Peyer's patch (tissue), 4 donors: ENCODE measurements at regions not wholly inside any gene's neighbourhood (a gene's known extent, or its start where the extent isn't known, plus 50 kb on each side); places are given as distances from the start of the nearest gene placed in this dataset.

Source experiments
- DNase-seq, 3 donors: peaks; one replicate each; pipeline ENCODE4 v3.0.0-alpha.2; 2017 to 2019
- H3K27ac ChIP-seq, 4 donors: fragments of 200-600 bp; sonication (generic); one replicate each; pipeline ENCODE4 v1.5.1; 2016 to 2019
- H3K27me3 ChIP-seq, 2 donors: fragments of 200-600 bp; sonication (generic); one replicate each; pipeline ENCODE4 v1.5.1; 2019
- H3K36me3 ChIP-seq, 3 donors: fragments of 200-600 bp; sonication (generic); one replicate each; pipeline ENCODE4 v1.5.1; 2016 to 2019
- H3K4me1 ChIP-seq, 4 donors: fragments of 200-600 bp; sonication (generic); one replicate each; pipeline ENCODE4 v1.5.1; 2016 to 2019
- H3K4me3 ChIP-seq, 4 donors: fragments of 200-600 bp; sonication (generic); 1 replicate in 3 of 4; 2 replicates in 1 of 4; pipeline ENCODE4 v1.5.1; 2016 to 2019; ENCODE audit warnings: mild to moderate bottlenecking in 1 of 4
- H3K9me3 ChIP-seq, 4 donors: fragments of 200-600 bp; sonication (generic); one replicate each; pipeline ENCODE4 v1.5.1; 2016 to 2019; ENCODE audit warnings: mild to moderate bottlenecking in 1 of 4
- POLR2A ChIP-seq, 2 donors: fragments of 450-650 bp; IDR thresholded peaks; one replicate each; pipeline ENCODE4 v1.5.1; 2017; ENCODE audit warnings: antibody characterized with exemption in 2 of 2, mild to moderate bottlenecking in 2 of 2, moderate library complexity in 2 of 2
- TF ChIP-seq, protein P1 (sequence below), 6 experiments: fragments of 450-650 bp in 4 of 6; fragments of 200-600 bp in 2 of 6; sonication (generic) in 1 of 6; IDR thresholded peaks; one replicate each; pipeline ENCODE4 v1.5.1; 2017 to 2019; ENCODE audit warnings: antibody characterized with exemption in 6 of 6, mild to moderate bottlenecking in 3 of 6, moderate library complexity in 1 of 6

DNA sequence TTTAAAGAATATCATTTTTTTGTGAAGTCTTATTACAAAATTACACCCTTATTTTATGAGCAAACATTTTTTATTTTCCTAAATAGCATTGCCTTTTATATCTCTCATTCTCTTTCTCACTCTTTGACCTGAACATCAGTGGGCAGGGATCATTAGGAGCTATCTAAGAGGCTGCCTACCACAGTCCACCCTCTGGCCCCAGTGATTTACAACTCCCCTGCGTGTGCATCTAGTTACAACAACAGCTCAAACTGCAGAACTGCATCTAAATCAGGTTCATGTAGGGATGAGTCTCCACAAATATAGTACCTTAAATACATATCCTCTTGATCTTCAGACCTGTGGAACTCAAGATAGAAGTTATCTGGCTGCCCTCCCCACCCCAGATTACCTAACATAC is 172.4 kb upstream of the CXCR4 start:
- Histone ChIP-seq H3K4me1 (no peaks in the 10 kb centered on the region), H3K27me3 (no peaks in the 10 kb centered on the region), H3K4me3 (no peak overlapping the region), H3K27ac (no peak overlapping the region), H3K9me3 (no peaks in the 10 kb centered on the region), H3K36me3 (no peaks in the 10 kb centered on the region)
- no peak for TF ChIP-seq POLR2A (IDR thresholded peaks at IDR 0.05)
- TF ChIP-seq, protein P1, sequence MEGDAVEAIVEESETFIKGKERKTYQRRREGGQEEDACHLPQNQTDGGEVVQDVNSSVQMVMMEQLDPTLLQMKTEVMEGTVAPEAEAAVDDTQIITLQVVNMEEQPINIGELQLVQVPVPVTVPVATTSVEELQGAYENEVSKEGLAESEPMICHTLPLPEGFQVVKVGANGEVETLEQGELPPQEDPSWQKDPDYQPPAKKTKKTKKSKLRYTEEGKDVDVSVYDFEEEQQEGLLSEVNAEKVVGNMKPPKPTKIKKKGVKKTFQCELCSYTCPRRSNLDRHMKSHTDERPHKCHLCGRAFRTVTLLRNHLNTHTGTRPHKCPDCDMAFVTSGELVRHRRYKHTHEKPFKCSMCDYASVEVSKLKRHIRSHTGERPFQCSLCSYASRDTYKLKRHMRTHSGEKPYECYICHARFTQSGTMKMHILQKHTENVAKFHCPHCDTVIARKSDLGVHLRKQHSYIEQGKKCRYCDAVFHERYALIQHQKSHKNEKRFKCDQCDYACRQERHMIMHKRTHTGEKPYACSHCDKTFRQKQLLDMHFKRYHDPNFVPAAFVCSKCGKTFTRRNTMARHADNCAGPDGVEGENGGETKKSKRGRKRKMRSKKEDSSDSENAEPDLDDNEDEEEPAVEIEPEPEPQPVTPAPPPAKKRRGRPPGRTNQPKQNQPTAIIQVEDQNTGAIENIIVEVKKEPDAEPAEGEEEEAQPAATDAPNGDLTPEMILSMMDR (IDR thresholded peaks at IDR 0.05) = no peak
- no peak for DNase-seq

DNA sequence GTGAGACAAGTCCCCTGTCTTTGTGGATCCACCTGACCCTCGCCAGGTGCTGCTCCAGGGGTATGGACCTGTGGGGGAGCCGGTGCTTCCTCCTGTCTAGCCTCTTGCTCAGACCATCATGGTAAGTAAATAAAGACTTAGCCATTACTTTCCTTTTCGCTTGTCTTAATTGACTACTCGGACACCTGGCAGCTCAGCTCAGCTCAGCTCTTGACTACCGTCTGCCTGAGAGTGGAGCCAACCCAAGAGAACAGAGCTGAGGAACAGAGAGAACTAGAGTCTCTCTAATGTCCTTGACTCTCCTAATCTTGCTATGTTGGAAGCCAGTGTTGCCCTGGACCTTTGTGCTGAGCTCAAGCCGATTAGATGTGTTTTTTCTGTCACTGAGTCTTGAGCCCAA is 170.3 kb upstream of the CXCR4 start:
- Histone ChIP-seq H3K27me3 (no peaks in the 10 kb centered on the region), H3K9me3 (no peaks in the 10 kb centered on the region), H3K4me3 (no peak overlapping the region), H3K36me3 (no peaks in the 10 kb centered on the region), H3K4me1 (peaks cover 0 to 6% (median 0%) of the 10 kb centered on the region in 4 donors), H3K27ac (no peak overlapping the region)
- DNase-seq = no peak
- TF ChIP-seq, protein P1 (IDR thresholded peaks at IDR 0.05) = no peak
- TF ChIP-seq POLR2A (IDR thresholded peaks at IDR 0.05) = no peak

DNA sequence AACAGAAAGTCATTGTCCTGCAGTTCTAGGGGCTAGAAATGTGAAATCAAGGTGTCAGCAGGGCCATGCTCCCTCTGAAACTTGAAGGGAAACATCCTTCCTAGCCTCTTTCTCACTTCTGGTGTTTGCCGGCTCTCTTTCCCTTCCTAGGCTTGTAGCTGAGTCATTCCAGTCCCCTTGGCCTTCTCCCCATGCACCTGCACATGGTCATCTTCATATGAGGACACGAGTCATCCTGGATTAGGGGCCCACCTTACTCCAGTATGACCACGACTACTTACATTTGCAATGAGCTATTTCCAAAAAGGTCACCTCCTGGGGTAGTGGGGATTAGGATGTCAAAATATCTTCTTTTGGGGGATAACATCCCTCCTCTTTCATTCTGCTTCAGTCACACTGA is 168.5 kb upstream of the CXCR4 start:
- Histone ChIP-seq H3K27ac (no peak overlapping the region), H3K9me3 (no peaks in the 10 kb centered on the region), H3K27me3 (no peaks in the 10 kb centered on the region), H3K4me1 (peaks cover 0 to 6% (median 0%) of the 10 kb centered on the region in 4 donors), H3K36me3 (no peaks in the 10 kb centered on the region), H3K4me3 (no peak overlapping the region)
- no peak for DNase-seq
- TF ChIP-seq, protein P1 (IDR thresholded peaks at IDR 0.05) = no peak
- TF ChIP-seq POLR2A (IDR thresholded peaks at IDR 0.05) = no peak

DNA sequence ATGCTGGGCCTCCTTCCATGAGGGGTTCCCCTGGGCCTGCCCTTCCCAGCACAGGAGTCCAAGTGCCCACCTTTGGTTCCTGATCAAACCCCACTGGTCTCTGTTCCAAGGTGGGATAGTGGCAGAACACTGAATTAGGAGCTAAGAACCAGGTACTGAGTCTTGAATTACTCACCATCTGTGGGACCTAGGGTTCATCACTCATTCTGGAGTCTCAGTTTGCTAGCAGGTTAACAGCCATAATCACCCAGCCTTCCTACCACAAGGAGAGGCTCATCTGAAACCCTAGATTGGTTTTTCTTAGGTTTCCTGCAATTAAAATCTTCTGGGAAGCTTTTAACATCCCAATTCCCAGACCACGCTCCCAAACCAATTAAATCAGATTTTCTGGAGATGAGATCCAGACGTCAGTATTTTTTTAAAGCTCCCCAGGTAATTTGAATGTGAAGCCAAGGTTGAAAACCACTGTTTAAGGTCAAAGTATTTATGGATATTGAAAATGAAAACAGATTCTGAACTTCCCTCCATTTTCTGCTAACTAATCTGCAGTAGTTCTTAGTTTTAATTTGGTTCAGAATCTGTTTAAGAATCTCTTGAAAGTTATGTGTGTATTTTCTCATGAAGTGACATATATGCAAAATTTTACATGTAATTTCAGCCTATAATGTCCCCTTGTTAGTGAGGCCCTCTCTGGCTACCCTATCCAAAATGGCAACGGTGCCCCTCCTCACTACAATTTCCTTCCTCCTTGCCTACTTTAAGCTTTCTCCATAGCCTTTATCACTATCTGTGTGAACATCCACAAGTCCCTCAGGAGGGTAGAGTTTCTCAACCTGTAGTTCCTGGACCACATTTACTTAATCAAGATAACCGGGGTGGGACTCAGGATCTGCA is 166.5 kb upstream of the CXCR4 start:
- no peak for DNase-seq
- Histone ChIP-seq H3K9me3 (no peaks in the 10 kb centered on the region), H3K4me3 (no peak overlapping the region), H3K36me3 (no peaks in the 10 kb centered on the region), H3K27me3 (no peaks in the 10 kb centered on the region), H3K4me1 (peaks cover 0 to 6% (median 0%) of the 10 kb centered on the region in 4 donors), H3K27ac (peak overlapping the region in 1 of 4 donors; percentile 46)
- TF ChIP-seq, protein P1 (IDR thresholded peaks at IDR 0.05) = no peak
- TF ChIP-seq POLR2A (IDR thresholded peaks at IDR 0.05) = no peak

DNA sequence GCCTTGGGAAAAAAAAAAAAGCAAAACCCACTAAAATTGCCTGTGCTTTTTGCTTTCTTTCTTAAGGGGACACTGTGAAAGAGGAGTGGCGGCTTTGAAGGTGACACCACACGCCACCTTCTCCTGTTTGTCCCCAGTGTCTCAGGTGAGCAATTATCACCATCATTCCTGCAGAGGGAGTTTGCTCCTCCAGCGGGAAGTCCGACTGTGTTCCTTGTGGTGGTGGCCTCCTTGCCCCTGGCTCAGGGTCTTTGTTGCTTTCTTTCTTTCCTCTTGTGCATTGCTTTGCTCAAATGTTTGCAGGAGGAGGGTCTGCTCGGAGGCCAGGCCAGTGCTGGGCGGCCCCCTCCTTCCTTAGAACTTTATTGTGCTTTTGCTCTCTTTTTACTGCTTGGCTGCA is 164.3 kb upstream of the CXCR4 start:
- TF ChIP-seq POLR2A (IDR thresholded peaks at IDR 0.05) = no peak
- TF ChIP-seq, protein P1 (IDR thresholded peaks at IDR 0.05) = no peak
- no peaks in the 10 kb centered on the region for H3K9me3 ChIP-seq
- H3K36me3 ChIP-seq = no peaks in the 10 kb centered on the region
- H3K4me1 ChIP-seq = peaks cover 0 to 6% (median 0%) of the 10 kb centered on the region in 4 donors
- no peak overlapping the region for H3K4me3 ChIP-seq
- H3K27ac ChIP-seq = peak overlapping the region in 1 of 4 donors; percentile 10
- no peaks in the 10 kb centered on the region for H3K27me3 ChIP-seq
- DNase-seq = no peak
